NCI-H2029 (cell line): ENCODE measurements at regions not wholly inside any gene's neighbourhood (a gene's known extent, or its start where the extent isn't known, plus 50 kb on each side); places are given as distances from the start of the nearest gene placed in this dataset.

Source experiments
- DNase-seq: peaks from one replicate; lab custom pipeline; 2025; lab: John Stamatoyannopoulos, UW

- DNase-seq, result no peak
These were observed 204.6 kb upstream of the HEY2 start for GRCh38 chr6:125544819-125545218.

DNA sequence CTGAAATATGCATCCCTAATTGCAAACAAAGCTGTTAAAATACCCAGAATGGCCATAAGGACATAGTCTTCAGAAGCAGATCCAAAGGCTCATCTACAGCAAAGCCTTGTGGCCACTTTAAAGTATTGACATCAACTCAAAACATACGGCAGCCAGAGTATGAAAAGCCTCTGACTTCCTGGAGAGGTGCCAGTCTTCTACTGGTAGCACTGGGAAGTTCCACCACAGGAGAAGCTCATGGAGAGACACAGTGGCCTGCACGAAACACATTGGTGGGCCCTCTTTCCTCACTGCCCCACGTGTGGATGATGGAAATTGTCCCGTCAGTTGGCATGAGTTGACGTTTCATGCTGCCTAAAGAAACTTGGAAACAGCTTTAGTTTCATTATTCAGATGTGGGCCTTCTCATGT lies 202.6 kb upstream of the HEY2 start:
- DNase-seq, result peak; percentile 43

- DNase-seq, result no peak
These were observed 202.1 kb upstream of the HEY2 start for GRCh38 chr6:125547381-125547780.

DNA sequence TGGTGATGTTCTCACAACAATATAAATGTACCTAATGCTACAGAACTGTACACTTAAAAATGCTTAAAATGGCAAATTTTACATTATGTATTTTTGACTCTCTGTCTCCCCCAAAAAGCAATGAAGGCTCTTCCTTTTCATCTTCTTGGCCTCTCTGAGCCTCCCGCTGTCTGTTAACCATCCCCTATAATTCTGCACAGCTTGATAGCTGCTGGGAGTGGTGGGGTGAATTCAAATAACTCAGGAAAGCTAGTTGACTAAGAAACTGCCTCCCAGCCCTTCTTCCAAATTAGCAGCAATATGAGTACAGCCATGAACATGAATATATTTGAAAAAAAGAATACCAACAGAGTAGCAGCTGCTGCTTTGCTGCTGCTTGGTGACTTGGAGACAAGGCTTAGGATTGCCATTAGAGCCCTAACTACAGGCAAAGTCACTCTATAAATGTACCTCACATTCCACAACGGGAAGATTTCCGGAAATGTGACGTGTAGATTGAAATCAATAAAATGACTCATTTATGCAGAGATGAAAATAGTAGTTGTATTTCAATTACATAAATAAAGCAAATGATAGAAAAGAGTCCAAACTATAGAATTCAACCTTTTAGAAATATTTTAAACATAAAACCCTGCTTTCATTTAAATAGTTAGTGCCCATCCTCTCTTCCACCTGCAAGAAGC lies 200.1 kb upstream of the HEY2 start:
- DNase-seq, result no peak

GRCh38 chr6:125550892-125551291 lies 198.5 kb upstream of the HEY2 start:
- no peak for DNase-seq

GRCh38 chr6:125552819-125553218 lies 196.6 kb upstream of the HEY2 start:
- no peak for DNase-seq

DNA sequence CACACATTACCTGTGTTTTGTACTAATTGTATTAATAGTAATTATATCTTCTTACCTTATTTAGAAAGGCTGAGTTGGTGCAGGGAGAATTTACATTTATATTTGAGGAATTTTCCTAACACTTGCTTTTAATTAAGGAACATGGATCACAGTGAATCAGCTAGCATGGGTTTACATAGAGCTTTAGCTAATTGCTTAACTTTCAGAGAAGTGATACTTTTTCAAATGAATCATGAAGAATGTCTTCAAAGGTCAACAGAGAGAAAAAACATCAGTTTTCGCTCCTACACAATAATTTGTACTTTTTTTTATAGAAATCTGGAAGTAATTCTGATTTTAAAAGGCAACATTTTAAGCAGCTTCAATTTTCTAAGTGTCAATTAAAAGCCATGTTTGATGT lies 195.0 kb upstream of the HEY2 start:
- DNase-seq, result no peak

GRCh38 chr6:125558241-125558843 lies 191.1 kb upstream of the HEY2 start:
- DNase-seq, result no peak

DNA sequence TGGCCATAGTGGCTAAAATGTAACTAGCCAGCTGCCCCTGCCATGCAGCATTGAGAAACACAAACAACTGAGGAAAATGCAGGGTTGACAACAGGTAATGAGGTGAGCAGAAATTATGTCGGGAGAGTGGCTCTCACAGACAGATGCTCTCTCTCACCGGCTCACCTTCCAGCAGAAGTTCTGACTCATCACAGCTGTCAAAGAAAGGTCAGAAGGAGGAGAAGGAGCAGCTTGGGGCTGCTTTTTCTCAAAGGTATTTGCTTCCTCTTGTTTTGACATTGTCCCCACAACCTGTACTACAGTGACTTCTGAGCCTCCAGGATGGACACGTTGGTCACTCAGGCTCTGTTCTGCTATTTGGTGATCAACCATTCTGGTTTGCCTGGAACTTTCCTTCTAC lies 190.5 kb upstream of the HEY2 start:
- no peak for DNase-seq

- DNase-seq, result no peak
These were observed 187.3 kb upstream of the HEY2 start for GRCh38 chr6:125562156-125562555.

DNA sequence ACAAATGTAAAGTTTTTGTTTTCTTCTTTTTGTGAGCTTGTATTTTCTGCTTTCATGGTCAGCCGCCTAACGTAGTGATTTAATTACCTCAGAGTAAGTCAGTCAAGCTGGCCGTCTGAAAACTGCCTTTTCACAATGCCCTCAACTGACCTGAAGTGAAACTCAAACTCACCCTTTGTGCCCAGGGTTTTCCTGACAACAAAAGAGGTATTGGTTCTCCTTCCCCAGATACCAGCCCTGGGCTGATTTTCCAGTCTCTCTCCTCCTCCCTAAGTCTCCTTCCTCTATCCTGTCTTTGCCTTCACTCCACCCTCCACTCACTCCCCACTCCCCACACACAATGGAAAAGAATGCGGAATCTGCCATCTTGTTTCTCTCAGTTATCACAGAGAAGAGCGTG lies 184.5 kb upstream of the HEY2 start:
- no peak for DNase-seq

DNA sequence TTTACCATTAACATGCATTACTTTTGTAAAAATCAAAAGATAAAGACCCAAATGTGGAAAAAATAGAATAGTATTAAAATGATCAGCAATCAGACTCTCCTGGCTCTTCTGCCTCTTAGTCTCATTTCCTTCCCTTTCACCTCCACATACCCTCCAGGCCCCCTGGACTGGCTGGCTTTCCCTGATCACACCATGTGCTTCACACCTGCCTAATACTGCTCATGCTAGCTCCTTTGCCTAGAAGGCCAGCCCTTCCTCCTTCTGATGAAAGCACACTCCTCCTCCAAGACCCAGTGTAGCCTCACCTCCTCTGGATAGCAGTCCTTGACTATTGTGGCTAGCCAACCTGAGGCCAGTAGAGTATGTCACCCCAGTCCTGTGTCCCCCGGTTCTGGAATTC lies 182.0 kb upstream of the HEY2 start:
- DNase-seq, result no peak

DNA sequence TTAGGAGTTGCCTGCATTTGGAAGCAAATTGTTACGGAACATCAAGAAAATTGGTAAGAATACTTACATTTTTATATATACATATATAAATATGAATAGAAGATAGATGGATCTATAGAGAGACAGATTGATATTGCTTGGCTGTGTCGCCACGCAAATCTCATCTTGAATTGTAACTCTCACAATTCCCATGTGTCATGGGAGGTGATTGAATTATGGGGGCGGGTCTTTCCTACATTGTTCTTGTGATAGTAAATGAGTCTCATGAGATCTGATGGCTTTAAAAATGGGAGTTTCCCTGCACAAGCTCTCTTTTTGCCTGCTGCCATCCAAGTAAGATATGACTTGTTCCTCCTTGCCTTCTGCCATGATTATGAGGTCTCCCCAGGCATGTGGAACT lies 180.8 kb upstream of the HEY2 start:
- no peak for DNase-seq

- no peak for DNase-seq
These were observed 178.9 kb upstream of the HEY2 start for GRCh38 chr6:125570526-125570925.

- no peak for DNase-seq
These were observed 178.2 kb upstream of the HEY2 start for GRCh38 chr6:125571207-125571755.

DNA sequence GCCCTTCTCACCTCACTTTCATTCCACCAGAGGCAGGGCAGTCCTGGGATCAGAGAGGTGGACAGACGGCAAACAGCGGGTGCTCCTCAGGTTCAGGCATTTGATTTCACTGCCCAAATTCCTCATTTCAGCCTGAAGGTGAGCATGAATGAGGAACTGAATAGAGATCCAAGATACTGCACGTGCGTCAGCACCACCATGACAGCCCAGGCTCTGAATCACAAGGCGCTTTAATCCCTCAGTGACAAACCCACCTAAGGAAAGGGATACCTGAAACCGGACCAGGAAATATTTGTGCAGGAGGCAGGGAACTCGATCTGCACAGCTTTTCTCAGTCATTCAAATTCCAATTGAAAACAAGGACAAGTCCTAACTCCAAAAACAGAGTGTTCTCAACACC lies 174.8 kb upstream of the HEY2 start:
- DNase-seq, result no peak

DNA sequence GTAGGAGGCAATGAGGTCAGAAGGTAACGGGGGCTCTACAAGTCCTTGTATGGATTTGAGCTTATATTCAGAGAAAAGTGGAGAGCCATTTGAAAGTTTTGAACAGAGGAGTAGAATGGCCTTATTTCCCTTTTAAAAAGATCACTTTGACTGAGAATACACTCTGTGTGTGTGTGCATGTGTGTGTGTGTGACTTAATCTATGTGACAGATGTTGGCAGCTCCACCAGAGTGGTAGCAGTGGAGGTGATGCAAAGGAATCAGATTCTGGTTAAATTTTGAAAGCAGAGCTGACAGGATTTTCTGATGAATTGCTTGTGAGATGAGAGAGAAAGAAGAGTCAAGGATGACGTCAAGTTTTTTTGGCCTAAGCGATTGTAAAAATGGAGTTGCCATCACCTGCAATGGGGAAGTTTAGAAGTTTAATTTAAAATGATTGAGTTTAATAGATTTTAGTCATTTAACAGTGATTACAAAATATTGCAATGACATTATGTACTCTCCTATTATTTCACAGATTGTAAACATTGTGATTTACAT lies 172.2 kb upstream of the HEY2 start:
- DNase-seq, result no peak

GRCh38 chr6:125584468-125584939 lies 164.9 kb upstream of the HEY2 start:
- DNase-seq, result peak; percentile 21

- no peak for DNase-seq
These were observed 164.0 kb upstream of the HEY2 start for GRCh38 chr6:125585470-125585869.

- no peak for DNase-seq
These were observed 163.4 kb upstream of the HEY2 start for GRCh38 chr6:125586074-125586473.

GRCh38 chr6:125586605-125587004 lies 162.8 kb upstream of the HEY2 start:
- no peak for DNase-seq

DNA sequence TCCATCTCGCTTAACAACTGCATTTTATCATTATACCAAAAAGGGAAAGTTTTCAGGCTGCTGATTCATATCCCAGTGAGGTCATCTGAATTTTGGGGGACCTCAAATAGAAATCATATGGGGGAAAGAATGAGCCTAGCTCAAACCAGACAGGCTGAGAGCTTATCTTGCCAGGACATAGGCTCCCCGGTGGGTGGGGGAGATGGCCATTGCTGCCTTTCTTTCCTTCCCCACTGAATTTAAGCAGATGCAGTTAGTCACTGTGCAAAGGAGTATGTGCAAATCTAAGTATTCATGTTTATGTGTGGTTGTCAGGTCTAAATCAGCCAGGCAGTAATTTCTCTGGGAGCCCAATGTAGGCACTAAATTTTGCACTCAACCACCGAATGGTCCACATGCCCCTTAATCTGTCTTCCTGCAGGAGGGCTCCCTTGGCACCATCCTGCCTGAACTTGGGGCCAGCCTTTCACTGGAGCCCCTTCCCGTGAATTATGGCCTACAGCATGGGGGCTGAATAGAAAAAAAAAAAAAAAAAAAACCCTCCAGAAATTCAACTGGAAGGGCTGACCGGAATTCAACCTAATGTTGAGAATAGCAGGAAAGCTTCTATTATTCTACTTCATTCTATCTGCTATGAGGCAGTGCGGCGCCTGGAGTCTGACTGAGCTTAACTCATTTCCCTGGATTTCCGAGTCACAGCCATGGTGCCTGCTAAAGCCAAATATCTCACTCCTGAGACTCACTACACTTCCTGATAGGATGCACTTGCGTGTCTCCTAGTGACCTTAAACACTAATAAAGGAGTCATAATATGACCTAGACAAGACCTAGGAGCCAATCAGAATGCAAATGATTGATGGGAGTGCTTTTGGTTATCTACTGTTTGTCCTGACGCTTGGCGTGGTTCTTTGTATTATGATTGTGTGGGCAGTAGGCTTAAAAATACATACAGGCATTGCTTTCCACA lies 161.5 kb upstream of the HEY2 start:
- no peak for DNase-seq
